HG03196 (cell line): ENCODE measurements at regions not wholly inside any gene's neighbourhood (a gene's known extent, or its start where the extent isn't known, plus 50 kb on each side); places are given as distances from the start of the nearest gene placed in this dataset.

Experiments
- ATAC-seq: cut with Tn5 transposase; IDR thresholded peaks from one replicate; pipeline ENCODE4 v1.9.1; 2021; ENCODE audit not compliant: unreplicated experiment

DNA sequence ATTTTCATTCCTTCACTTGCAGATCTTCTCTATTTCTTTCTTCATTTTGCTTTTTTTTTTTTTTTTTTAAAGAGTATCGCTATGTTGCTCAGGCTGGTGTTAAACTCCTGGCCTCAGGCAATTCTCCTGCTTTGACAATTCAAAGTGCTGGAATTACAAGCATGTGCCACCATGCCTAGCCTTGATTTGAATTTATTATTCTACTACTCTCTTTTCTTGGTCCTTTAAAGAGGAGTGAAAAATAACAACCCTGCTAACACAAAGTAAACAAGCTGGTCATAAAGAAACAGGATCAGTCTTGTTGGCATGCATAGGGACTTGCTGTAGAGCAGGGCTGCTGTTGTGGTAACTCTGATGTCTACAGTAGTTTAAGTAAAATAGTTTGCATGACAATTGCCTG is 1615.3 kb upstream of the ZEB2 start:
- ATAC-seq = no peak

GRCh38 chr2:146131785-146132184 is 1611.9 kb upstream of the ZEB2 start:
- no peak for ATAC-seq

DNA sequence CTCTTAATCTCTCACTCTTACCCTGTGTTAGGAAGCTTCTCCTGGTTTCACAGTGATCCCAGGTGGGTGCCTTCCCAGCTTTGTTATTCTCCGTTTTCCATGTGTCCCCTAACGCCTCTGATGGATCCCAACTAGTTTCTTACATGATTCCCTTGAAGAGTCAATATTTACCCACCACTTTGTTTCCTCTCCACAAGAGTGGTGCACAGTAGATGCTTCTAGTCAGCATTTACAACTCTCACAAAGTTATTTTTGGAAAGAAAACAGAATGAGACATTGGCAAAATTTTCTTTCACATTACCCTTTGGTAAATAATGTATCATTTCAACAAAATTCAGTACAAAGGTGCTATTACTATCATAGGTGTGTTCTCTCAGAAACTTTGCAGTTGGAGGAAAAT is 1611.1 kb upstream of the ZEB2 start:
- ATAC-seq = no peak

DNA sequence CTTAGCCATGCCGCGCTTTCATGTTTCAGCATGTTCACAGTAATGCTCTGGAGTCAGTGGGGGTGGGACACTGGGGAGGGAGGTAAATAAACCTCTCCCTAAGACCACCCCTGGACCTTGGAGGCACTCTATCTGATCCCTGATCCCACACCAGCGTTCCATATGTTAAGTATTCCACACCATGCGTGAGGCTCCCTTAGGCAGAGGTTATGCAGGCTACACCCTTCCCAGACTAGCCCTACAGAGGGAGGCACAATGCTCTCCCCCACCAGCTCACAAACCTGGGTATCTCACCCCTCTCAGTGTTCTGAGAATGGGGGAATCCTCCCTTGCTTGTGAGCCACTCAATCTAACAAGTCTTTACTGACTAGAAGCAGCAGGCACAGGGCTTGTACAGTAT is 1610.4 kb upstream of the ZEB2 start:
- no peak for ATAC-seq

DNA sequence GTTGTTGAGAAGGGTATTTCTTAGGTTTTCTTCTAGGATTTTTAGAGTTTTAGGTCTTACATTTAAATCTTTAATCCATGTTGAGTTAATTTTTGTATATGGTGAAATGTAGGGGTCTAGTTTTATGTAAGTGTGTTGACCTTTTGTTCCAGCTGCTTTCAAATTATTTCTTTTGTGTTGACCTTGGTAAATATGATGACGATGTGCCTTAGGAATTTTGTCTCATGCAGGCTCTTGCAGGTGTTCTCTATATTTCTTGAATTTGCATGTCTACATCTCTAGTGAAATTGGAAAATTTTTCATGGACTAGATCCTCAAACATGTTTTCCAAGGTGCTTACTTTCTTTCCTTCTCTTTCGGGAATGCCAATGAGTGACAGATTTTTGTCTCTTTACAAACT is 1609.3 kb upstream of the ZEB2 start:
- ATAC-seq = no peak

GRCh38 chr2:146128216-146128615 is 1608.3 kb upstream of the ZEB2 start:
- no peak for ATAC-seq

- ATAC-seq = no peak
These were observed 1605.6 kb upstream of the ZEB2 start for GRCh38 chr2:146125551-146125950.

- ATAC-seq = no peak
These were observed 1604.8 kb upstream of the ZEB2 start for GRCh38 chr2:146124741-146125140.

DNA sequence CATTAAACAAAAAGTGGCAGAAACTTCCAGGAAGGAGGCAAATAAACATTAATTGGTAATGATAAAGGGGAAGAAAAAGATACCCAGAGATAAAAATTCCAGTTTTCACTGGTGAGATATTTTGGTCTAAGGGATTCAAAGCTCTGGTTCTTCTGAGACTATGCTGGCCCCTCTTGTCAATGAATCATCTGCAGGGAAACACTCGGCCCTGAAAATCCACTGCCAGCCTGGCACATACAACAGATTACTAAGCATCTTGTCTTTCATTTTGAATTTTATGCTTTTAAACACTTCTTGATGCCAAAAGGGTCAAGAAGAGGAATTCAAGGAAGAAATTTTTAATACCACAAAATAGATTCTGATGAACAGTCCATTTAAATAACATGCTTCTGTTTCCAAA is 1603.8 kb upstream of the ZEB2 start:
- ATAC-seq = no peak

DNA sequence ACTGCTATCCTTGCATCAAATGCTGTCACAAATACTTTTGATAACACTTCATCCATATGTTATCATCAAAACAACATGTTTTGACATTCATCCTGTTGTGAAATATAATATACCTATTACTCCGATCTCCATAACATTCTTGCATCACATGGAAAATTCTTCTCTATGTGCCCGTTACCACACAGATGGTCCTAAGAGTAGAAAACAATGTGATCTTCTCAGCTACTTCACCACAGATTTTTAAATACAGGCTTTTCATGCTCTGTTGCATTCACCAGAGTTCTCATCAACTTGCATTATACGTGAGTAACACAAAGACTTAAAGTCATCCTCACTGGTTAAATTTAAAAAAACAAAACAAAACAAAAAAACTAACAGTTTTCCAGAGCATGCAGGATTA is 1603.3 kb upstream of the ZEB2 start:
- ATAC-seq = no peak

DNA sequence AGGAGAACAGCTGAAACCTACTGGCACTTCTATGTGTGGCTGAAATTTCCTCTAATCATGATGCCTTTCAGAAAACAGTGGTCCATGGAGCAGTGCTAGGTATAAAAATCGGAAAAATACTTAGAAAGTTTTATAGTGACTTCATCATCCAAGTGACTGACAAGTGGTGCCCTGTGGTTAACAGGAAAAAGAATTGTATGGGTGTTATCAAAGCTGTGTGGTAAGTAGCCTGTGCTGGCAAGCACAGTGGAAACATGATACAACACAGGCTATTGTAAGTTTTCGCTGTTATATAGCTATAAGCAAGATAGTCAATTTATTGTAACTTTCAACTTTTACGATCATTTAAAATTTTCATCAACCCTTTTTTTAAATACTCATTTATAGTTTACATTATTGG is 1599.7 kb upstream of the ZEB2 start:
- ATAC-seq = no peak

DNA sequence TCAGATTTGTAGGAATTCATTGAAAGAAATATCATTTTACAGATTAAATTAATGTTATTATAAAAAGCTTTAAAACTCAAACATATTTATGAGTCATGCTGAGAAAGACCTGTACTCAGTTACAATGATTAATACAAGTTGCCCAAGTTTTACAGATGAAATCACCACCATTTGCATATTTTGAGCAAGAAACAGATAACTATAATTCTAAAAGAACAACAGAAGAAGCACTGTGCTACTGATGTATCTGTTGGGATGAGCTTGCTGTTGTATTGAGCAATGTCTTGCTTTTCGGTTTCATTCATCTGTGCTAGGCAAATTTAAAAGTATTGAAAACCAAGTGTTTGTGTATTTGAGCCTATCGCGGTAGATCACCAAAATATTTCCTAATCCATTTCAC is 1589.1 kb upstream of the ZEB2 start:
- ATAC-seq = no peak

GRCh38 chr2:146094185-146094584 is 1574.3 kb upstream of the ZEB2 start:
- no peak for ATAC-seq

GRCh38 chr2:146081459-146081858 is 1561.5 kb upstream of the ZEB2 start:
- no peak for ATAC-seq

GRCh38 chr2:146080925-146081324 is 1561.0 kb upstream of the ZEB2 start:
- no peak for ATAC-seq

- ATAC-seq = no peak
These were observed 1559.3 kb upstream of the ZEB2 start for GRCh38 chr2:146079216-146079615.

DNA sequence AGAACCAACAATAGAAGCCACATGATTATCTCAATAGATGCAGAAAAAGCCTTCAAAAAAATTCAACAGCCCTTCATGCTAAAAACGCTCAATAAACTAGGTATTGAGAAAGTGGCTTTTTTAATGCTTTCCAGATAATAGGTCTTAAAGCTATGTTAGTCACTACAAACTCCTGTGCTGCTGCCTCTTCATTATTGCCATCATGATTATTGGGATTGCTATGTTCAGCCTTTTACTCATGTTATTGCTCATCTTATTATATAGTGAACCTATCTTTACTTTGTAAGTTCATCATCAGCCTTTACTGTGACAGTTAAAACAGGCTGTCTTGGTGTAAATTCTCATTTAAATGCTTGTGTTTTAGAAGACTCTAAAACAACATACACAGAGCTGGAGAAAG is 1557.2 kb upstream of the ZEB2 start:
- no peak for ATAC-seq

GRCh38 chr2:146068051-146068450 is 1548.1 kb upstream of the ZEB2 start:
- no peak for ATAC-seq

GRCh38 chr2:146048141-146048540 is 1528.2 kb upstream of the ZEB2 start:
- no peak for ATAC-seq

GRCh38 chr2:146041274-146041910 is 1521.5 kb upstream of the ZEB2 start:
- ATAC-seq = no peak

DNA sequence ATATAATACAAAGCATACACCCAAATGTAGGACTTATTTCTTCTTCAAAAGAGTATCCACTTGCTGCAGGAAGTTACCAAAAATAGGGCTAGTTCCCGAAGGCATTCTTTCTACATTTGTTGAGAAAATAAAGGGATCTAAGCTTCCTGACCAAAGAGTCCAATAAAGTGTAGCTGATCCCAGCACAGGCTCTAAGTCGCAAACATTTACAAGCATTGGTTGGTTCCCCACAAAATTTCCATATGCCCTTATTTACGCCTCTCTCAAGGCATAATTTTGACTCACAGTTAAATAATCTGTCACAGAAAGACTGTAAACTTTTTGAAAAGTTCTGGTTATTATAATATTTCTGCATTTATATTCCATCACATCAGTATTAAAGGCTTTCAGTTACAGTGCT is 1520.1 kb upstream of the ZEB2 start:
- no peak for ATAC-seq

DNA sequence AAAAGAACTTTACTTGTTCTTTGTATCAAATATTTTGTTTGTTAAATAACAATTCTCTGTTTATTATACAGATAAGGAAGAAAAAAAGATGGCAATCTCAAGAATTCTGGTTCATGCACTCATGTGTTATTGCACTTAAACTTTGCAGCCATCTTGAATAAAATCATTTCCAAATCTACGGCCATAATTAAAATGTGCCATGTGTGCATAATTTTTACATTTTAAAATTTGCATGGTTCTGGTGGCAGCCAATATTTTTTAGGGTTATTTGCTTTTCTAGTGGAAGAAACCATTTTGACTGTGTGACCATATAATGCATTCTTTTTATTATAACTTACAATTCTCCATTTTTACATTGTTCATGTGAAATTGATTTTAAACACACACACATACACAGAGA is 1518.1 kb upstream of the ZEB2 start:
- ATAC-seq = no peak

DNA sequence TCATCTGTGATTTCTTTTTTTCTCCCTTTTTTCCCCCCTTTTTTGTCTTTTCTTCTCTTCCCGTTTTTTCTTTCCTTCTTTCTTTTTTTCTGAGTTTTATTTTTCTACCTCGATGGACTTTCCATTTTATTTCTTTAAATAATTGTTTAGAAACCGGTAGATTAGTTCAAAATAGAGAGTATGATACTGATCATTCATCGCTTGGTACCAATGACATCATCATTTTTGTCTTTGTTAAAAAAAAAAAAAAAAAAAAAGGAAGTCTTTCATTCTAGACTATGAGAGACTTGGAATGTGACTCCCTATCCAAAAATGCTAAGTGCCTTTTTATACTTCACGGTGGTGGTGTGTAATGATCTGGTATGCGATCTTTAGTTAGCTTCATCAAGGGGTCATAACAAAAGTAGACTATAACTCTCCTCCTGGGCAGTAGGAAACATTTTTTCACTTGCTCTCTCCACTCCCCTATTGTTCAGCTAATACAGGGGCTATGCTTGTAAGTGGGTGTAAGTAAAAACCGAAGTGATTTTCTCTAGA is 1517.5 kb upstream of the ZEB2 start:
- ATAC-seq = no peak
